ENCODE measurements at regions not wholly inside any gene's neighbourhood (a gene's known extent, or its start where the extent isn't known, plus 50 kb on each side); places are given as distances from the start of the nearest gene placed in this dataset.
A peak's percentile ranks its signal among the peaks of the same experiment; 100 is the strongest.

DNA sequence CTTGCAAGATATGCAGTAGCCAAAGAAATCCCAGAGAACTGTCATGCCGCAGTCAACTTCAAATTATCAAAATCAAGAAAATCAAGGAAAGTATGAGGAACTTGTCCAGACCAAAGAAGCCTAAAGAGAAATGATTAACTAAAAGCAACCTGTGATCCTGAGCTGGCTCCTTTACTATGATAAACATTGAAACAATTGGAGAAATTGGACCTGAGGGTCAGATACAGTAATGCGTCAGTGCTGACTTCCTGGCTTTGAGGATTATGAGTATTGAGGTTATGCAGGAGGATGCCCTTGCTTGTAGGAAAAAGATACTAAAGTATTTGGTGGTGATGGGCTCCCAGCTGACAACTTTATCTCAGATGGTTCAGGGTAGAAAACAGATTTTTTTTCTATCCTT is 324.7 kb upstream of the AKR1E2 start:
- no peak overlapping the region for H3K4me3 ChIP-seq (ENCODE audit: low read depth in 1 of 5, low read length in 5 of 5)
- peaks cover 0 to 17% (median 6%) of the 10 kb centered on the region in 5 donors for H3K4me1 ChIP-seq (ENCODE audit: control insufficient read depth in 5 of 5, insufficient read depth in 5 of 5, low read length in 5 of 5)
- H3K27ac ChIP-seq (ENCODE audit: low read depth, low read length) = no peak overlapping the region

DNA sequence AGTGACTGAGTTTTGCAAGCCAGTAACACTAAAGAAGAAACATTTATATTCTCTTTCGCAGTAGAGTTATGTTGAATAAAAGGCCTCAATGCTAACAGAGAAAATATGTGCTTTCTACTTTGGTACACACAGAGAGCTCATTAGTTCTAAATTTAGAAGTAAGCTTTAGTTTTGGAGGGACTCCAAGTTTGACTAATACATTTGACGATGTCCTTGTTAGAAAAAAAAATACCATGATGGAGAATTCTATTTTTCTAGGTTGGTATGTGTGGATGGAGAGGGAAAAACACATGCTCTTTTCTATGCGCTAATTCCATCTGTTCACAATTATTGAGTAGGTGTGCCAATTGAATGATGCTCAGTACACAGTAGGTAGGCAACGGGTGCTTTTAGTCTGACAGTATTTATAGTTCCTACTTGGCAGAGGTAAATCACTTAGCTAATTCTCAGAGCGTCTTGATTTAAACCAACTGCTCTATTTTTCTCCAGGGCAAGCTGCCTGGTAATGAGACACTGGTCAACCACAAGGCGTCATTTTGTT is 327.2 kb upstream of the AKR1E2 start:
- Histone ChIP-seq H3K4me3 (ENCODE audit: low read depth in 1 of 5, low read length in 5 of 5) (no peak overlapping the region), H3K36me3 (ENCODE audit: control insufficient read depth in 5 of 5, insufficient read depth in 5 of 5, low read length in 5 of 5) (no peaks in the 10 kb centered on the region), H3K27ac (ENCODE audit: low read depth, low read length) (peak overlapping the region; percentile 9), H3K9ac (ENCODE audit: low read length in 5 of 5) (no peak overlapping the region), H3K27me3 (ENCODE audit: control insufficient read depth in 5 of 5, insufficient read depth in 4 of 5, low read length in 5 of 5) (no peaks in the 10 kb centered on the region), H3K9me3 (ENCODE audit: control insufficient read depth in 5 of 5, low read length in 5 of 5) (peaks cover 0 to 3% (median 0%) of the 10 kb centered on the region in 5 donors), H3K4me1 (ENCODE audit: control insufficient read depth in 5 of 5, insufficient read depth in 5 of 5, low read length in 5 of 5) (peaks cover 0 to 17% (median 6%) of the 10 kb centered on the region in 5 donors)

More for the DNA sequence above, 324.7 kb upstream of the AKR1E2 start:
- no peaks in the 10 kb centered on the region for H3K36me3 ChIP-seq (ENCODE audit: control insufficient read depth in 5 of 5, insufficient read depth in 5 of 5, low read length in 5 of 5)
- H3K27me3 ChIP-seq (ENCODE audit: control insufficient read depth in 5 of 5, insufficient read depth in 4 of 5, low read length in 5 of 5) = no peaks in the 10 kb centered on the region
- no peak overlapping the region for H3K9ac ChIP-seq (ENCODE audit: low read length in 5 of 5)
- H3K9me3 ChIP-seq (ENCODE audit: control insufficient read depth in 5 of 5, low read length in 5 of 5) = peaks cover 0 to 3% (median 0%) of the 10 kb centered on the region in 5 donors

DNA sequence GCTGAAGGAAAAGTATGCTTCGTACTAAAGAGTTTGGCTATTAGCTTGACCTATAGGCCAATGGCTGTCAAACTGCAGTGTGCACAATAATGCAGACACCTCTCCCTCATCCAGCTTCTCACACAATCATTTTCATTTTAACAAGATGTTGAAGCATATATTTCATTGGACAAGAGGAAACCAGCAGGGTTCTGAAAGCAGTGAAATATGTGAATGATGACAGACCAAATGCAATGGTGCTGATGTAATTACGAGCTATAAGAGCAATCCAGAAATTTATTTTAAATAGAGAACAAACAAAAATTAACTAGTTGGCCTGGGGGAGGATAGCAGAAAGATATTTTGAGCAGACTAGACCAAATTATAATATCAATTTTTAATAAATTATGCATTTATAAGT is 331.5 kb upstream of the AKR1E2 start:
- no peak overlapping the region for H3K9ac ChIP-seq (ENCODE audit: low read length in 5 of 5)
- H3K27me3 ChIP-seq (ENCODE audit: control insufficient read depth in 5 of 5, insufficient read depth in 4 of 5, low read length in 5 of 5) = no peaks in the 10 kb centered on the region
- H3K27ac ChIP-seq (ENCODE audit: low read depth, low read length) = no peak overlapping the region
- H3K4me1 ChIP-seq (ENCODE audit: control insufficient read depth in 5 of 5, insufficient read depth in 5 of 5, low read length in 5 of 5) = peaks cover 0 to 12% (median 6%) of the 10 kb centered on the region in 5 donors
- H3K4me3 ChIP-seq (ENCODE audit: low read depth in 1 of 5, low read length in 5 of 5) = no peak overlapping the region
- H3K9me3 ChIP-seq (ENCODE audit: control insufficient read depth in 5 of 5, low read length in 5 of 5) = peaks cover 0 to 9% (median 0%) of the 10 kb centered on the region in 5 donors
- H3K36me3 ChIP-seq (ENCODE audit: control insufficient read depth in 5 of 5, insufficient read depth in 5 of 5, low read length in 5 of 5) = no peaks in the 10 kb centered on the region

DNA sequence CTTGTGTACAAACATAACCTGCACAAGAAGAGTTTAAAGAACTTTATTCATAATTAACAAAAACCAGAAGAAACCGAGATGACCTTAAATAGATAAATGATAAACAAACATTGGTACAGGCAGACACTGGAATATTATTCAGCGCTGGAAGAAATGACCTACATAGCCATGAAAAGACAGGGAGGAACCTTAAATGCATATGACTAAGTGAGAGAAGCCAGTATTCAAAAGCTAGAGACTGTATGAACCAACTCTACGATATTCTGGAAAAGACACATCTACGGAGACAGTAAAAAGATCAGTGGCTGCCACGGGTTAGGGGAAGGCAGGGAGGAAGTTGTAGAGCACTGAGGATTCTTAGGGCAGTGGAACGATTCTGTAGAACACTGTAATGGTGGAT is 333.8 kb upstream of the AKR1E2 start:
- Histone ChIP-seq H3K9ac (ENCODE audit: low read length in 5 of 5) (no peak overlapping the region), H3K4me1 (ENCODE audit: control insufficient read depth in 5 of 5, insufficient read depth in 5 of 5, low read length in 5 of 5) (peaks cover 4 to 12% (median 9%) of the 10 kb centered on the region in 5 donors), H3K36me3 (ENCODE audit: control insufficient read depth in 5 of 5, insufficient read depth in 5 of 5, low read length in 5 of 5) (no peaks in the 10 kb centered on the region), H3K4me3 (ENCODE audit: low read depth in 1 of 5, low read length in 5 of 5) (no peak overlapping the region), H3K9me3 (ENCODE audit: control insufficient read depth in 5 of 5, low read length in 5 of 5) (peaks cover 0 to 9% (median 0%) of the 10 kb centered on the region in 5 donors), H3K27ac (ENCODE audit: low read depth, low read length) (no peak overlapping the region), H3K27me3 (ENCODE audit: control insufficient read depth in 5 of 5, insufficient read depth in 4 of 5, low read length in 5 of 5) (no peaks in the 10 kb centered on the region)

DNA sequence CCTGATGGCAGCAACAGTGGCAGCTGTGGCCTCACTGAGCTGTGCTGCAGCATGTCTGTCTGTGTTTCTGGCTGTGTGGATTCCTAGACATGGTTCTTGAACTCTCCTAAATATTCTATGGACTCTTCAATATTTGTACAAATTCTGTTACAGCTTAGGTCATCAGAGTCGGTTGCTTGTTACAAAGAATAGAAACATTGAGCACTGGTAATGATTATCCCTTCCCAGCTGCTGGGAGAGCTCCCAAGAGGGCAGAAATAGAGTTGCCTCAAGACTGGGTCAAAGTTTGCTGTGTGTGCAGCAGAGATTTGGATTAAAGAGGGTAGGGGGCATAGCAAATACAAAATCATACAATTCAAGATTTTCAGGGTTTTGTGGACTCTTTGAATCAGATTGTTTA is 337.1 kb upstream of the AKR1E2 start:
- Histone ChIP-seq H3K9ac (ENCODE audit: low read length in 5 of 5) (no peak overlapping the region), H3K4me3 (ENCODE audit: low read depth in 1 of 5, low read length in 5 of 5) (peak overlapping the region in 2 of 5 donors; percentile 12 to 33), H3K4me1 (ENCODE audit: control insufficient read depth in 5 of 5, insufficient read depth in 5 of 5, low read length in 5 of 5) (peaks cover 4 to 12% (median 9%) of the 10 kb centered on the region in 5 donors), H3K27ac (ENCODE audit: low read depth, low read length) (no peak overlapping the region), H3K36me3 (ENCODE audit: control insufficient read depth in 5 of 5, insufficient read depth in 5 of 5, low read length in 5 of 5) (no peaks in the 10 kb centered on the region), H3K9me3 (ENCODE audit: control insufficient read depth in 5 of 5, low read length in 5 of 5) (peaks cover 0 to 7% (median 0%) of the 10 kb centered on the region in 5 donors), H3K27me3 (ENCODE audit: control insufficient read depth in 5 of 5, insufficient read depth in 4 of 5, low read length in 5 of 5) (no peaks in the 10 kb centered on the region)

DNA sequence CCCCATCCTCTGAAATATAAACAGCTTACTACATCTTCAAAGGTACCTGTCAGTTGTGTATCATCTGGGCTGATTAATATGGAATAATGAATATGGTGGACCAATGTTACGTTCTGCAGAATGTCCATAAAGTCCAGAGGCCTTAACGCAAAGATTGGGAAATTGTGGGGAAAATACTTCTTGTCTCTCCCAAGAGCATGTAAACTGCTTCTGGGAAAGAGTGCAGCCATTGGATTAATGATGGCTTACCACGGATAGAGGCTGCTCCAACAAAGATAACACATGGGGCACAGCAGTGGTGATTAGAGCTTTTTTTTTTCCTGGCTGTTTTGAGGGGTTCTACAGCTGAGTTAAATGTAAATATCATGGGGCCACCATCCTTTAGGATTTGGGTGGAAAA is 340.4 kb upstream of the AKR1E2 start:
- Histone ChIP-seq H3K9ac (ENCODE audit: low read length in 5 of 5) (no peak overlapping the region), H3K27me3 (ENCODE audit: control insufficient read depth in 5 of 5, insufficient read depth in 4 of 5, low read length in 5 of 5) (no peaks in the 10 kb centered on the region), H3K9me3 (ENCODE audit: control insufficient read depth in 5 of 5, low read length in 5 of 5) (no peaks in the 10 kb centered on the region), H3K36me3 (ENCODE audit: control insufficient read depth in 5 of 5, insufficient read depth in 5 of 5, low read length in 5 of 5) (no peaks in the 10 kb centered on the region), H3K4me1 (ENCODE audit: control insufficient read depth in 5 of 5, insufficient read depth in 5 of 5, low read length in 5 of 5) (peaks cover 4 to 12% (median 9%) of the 10 kb centered on the region in 5 donors), H3K4me3 (ENCODE audit: low read depth in 1 of 5, low read length in 5 of 5) (no peak overlapping the region), H3K27ac (ENCODE audit: low read depth, low read length) (no peak overlapping the region)

DNA sequence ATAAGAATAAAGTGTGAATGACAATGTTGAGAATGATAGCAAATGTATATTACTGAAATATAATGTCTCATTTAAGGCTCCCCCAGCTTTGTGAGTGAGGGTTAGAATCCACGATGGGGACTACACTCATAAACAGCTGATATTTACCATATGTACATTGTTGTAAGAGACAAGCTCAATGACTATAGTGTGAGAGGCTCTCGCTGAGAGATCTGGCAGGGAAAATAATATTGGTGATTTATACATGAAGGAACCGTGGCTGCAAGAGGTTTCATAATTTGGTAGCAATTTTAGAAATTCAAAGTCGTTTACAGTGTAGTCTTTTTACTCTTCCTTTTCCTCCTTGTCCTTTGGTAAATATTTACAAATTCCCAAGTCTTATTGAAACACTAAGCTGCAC is 342.2 kb upstream of the AKR1E2 start:
- Histone ChIP-seq H3K27ac (ENCODE audit: low read depth, low read length) (no peak overlapping the region), H3K27me3 (ENCODE audit: control insufficient read depth in 5 of 5, insufficient read depth in 4 of 5, low read length in 5 of 5) (no peaks in the 10 kb centered on the region), H3K9me3 (ENCODE audit: control insufficient read depth in 5 of 5, low read length in 5 of 5) (no peaks in the 10 kb centered on the region), H3K4me3 (ENCODE audit: low read depth in 1 of 5, low read length in 5 of 5) (no peak overlapping the region), H3K9ac (ENCODE audit: low read length in 5 of 5) (no peak overlapping the region), H3K4me1 (ENCODE audit: control insufficient read depth in 5 of 5, insufficient read depth in 5 of 5, low read length in 5 of 5) (peaks cover 4 to 5% (median 4%) of the 10 kb centered on the region in 5 donors), H3K36me3 (ENCODE audit: control insufficient read depth in 5 of 5, insufficient read depth in 5 of 5, low read length in 5 of 5) (no peaks in the 10 kb centered on the region)

DNA sequence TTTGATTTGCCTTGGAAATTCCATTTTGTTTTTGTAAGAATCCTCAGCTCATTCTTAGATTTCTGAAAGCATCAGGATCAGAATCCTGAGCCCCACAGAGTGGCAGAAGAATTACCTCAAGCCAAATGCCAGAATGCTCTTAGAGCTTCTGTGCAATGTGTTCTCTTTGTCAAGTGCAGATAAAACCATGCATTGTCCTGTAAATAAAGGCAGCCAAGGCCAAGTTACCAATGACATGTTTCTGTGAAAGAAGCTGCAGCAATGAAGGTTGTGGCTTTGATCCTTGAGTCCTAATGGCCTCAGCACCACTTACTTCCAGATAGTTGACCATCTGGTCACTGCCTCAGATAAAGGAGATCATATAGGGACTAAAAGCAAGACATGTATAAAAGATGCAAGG is 343.3 kb upstream of the AKR1E2 start:
- Histone ChIP-seq H3K27ac (ENCODE audit: low read depth, low read length) (no peak overlapping the region), H3K4me1 (ENCODE audit: control insufficient read depth in 5 of 5, insufficient read depth in 5 of 5, low read length in 5 of 5) (no peaks in the 10 kb centered on the region), H3K27me3 (ENCODE audit: control insufficient read depth in 5 of 5, insufficient read depth in 4 of 5, low read length in 5 of 5) (no peaks in the 10 kb centered on the region), H3K4me3 (ENCODE audit: low read depth in 1 of 5, low read length in 5 of 5) (no peak overlapping the region), H3K36me3 (ENCODE audit: control insufficient read depth in 5 of 5, insufficient read depth in 5 of 5, low read length in 5 of 5) (no peaks in the 10 kb centered on the region), H3K9me3 (ENCODE audit: control insufficient read depth in 5 of 5, low read length in 5 of 5) (no peaks in the 10 kb centered on the region), H3K9ac (ENCODE audit: low read length in 5 of 5) (no peak overlapping the region)

DNA sequence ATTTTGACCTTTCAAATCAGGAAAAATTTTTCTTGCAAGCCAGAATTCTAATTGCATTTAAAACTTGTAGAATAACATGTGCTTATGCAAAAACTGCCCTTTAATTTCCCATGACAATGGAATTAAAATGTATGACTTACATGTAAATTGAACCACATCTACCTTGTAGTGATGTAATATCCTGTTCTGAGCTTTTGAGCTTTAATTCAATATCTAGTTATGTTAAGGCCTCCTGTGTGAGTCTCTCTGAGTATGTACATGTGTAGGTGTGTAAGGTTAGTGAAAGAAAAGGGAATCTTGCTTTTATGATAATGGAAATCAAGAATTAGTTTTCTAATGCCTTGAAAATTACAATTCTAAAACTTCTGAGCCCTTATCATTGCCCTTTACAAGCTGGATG is 344.8 kb upstream of the AKR1E2 start:
- Histone ChIP-seq H3K4me1 (ENCODE audit: control insufficient read depth in 5 of 5, insufficient read depth in 5 of 5, low read length in 5 of 5) (no peaks in the 10 kb centered on the region), H3K9ac (ENCODE audit: low read length in 5 of 5) (no peak overlapping the region), H3K36me3 (ENCODE audit: control insufficient read depth in 5 of 5, insufficient read depth in 5 of 5, low read length in 5 of 5) (no peaks in the 10 kb centered on the region), H3K27ac (ENCODE audit: low read depth, low read length) (no peak overlapping the region), H3K4me3 (ENCODE audit: low read depth in 1 of 5, low read length in 5 of 5) (no peak overlapping the region), H3K27me3 (ENCODE audit: control insufficient read depth in 5 of 5, insufficient read depth in 4 of 5, low read length in 5 of 5) (no peaks in the 10 kb centered on the region), H3K9me3 (ENCODE audit: control insufficient read depth in 5 of 5, low read length in 5 of 5) (no peaks in the 10 kb centered on the region)

DNA sequence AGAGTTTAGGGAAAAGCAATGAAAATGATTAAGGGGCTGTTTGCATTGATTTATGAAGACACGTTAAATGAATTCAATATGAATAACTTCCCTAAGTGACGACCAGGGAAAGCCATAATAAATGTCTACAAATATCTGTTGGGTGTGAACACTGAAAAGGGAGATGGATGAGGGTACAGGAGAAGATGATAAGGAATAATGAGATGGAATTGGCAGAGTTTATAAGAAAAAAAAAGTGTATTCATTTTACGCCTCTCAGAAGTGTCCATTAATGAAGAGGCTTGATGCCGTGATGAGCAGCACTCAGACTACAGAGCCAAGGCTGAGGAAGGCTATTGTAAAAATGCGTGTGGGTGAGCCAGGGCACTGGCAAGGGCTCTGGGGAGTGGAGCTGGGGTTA is 346.7 kb upstream of the AKR1E2 start:
- Histone ChIP-seq H3K36me3 (ENCODE audit: control insufficient read depth in 5 of 5, insufficient read depth in 5 of 5, low read length in 5 of 5) (no peaks in the 10 kb centered on the region), H3K27me3 (ENCODE audit: control insufficient read depth in 5 of 5, insufficient read depth in 4 of 5, low read length in 5 of 5) (no peaks in the 10 kb centered on the region)

More for the DNA sequence above, 346.7 kb upstream of the AKR1E2 start:
- H3K9me3 ChIP-seq (ENCODE audit: control insufficient read depth in 5 of 5, low read length in 5 of 5) = no peaks in the 10 kb centered on the region
- H3K9ac ChIP-seq (ENCODE audit: low read length in 5 of 5) = no peak overlapping the region
- H3K4me1 ChIP-seq (ENCODE audit: control insufficient read depth in 5 of 5, insufficient read depth in 5 of 5, low read length in 5 of 5) = no peaks in the 10 kb centered on the region
- no peak overlapping the region for H3K27ac ChIP-seq (ENCODE audit: low read depth, low read length)
- H3K4me3 ChIP-seq (ENCODE audit: low read depth in 1 of 5, low read length in 5 of 5) = no peak overlapping the region
